ENCODE measurements at regions not wholly inside any gene's neighbourhood (a gene's known extent, or its start where the extent isn't known, plus 50 kb on each side); places are given as distances from the start of the nearest gene placed in this dataset.

- TF ChIP-seq, protein P1, sequence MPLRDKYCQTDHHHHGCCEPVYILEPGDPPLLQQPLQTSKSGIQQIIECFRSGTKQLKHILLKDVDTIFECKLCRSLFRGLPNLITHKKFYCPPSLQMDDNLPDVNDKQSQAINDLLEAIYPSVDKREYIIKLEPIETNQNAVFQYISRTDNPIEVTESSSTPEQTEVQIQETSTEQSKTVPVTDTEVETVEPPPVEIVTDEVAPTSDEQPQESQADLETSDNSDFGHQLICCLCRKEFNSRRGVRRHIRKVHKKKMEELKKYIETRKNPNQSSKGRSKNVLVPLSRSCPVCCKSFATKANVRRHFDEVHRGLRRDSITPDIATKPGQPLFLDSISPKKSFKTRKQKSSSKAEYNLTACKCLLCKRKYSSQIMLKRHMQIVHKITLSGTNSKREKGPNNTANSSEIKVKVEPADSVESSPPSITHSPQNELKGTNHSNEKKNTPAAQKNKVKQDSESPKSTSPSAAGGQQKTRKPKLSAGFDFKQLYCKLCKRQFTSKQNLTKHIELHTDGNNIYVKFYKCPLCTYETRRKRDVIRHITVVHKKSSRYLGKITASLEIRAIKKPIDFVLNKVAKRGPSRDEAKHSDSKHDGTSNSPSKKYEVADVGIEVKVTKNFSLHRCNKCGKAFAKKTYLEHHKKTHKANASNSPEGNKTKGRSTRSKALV (CRISPR knock-in tag; IDR thresholded peaks at IDR 0.05) = no peak
- no peak for TF ChIP-seq POLR2AphosphoS5 (IDR thresholded peaks at IDR 0.05; ENCODE audit: low read depth, low read length)
- no peak for TF ChIP-seq ZNF646 (CRISPR knock-in tag; IDR thresholded peaks at IDR 0.05)
These were observed 453.5 kb upstream of the SULF2 start (continued) for GRCh38 chr20:48238781-48239180.

GRCh38 chr20:48238326-48238725 is 453.0 kb upstream of the SULF2 start:
- Histone ChIP-seq H3K36me3 (replicated peaks in 1 of 2; ENCODE audit: control insufficient read depth in 1 of 2, insufficient read depth in 2 of 2, low read length in 2 of 2) (no peaks in the 10 kb centered on the region), H3K27me3 (ENCODE audit: control insufficient read depth in 1 of 2, insufficient read depth in 2 of 2, low read length in 2 of 2) (0 out of 5 replicates have a peak, but pooled peaks cover 0 to 7% of the 10 kb centered on the region in 2 experiments), H3K27ac (ENCODE audit: extremely low read length, insufficient read depth, low read length) (no peak overlapping the region), H3K9me3 (ENCODE audit: low read length) (no peaks in the 10 kb centered on the region), H3K9ac (ENCODE audit: insufficient read depth, low read depth, low read length) (no peak overlapping the region), H3K4me3 (replicated peaks in 1 of 3; ENCODE audit: insufficient read depth in 1 of 3, low read depth in 2 of 3, low read length in 3 of 3) (no peak overlapping the region), H3K4me1 (ENCODE audit: insufficient read depth, low read length) (no peaks in the 10 kb centered on the region), H3K4me2 (ENCODE audit: low read depth, low read length) (no peak overlapping the region), H2AFZ (ENCODE audit: low read length) (no peak overlapping the region), H3K79me2 (ENCODE audit: insufficient read depth, low read length) (no peaks in the 10 kb centered on the region), H4K20me1 (ENCODE audit: insufficient read depth, low read length) (no peaks in the 10 kb centered on the region)
- intact Hi-C loops (cut with micrococcal nuclease; ENCODE audit: unreplicated experiment) (no loop called here), in situ Hi-C loops (cut with HindIII; ENCODE audit: extremely low pct_ligation_motif_present, low pct_unique_long_range_greater_than_20kb) (no loop called here)
- no TSS peak for BruUV-seq (replicated peaks)
- ATAC-seq (no peak), FAIRE-seq (no peak), DNase-seq (ENCODE audit: low spot score) (no peak)
- CTCF ChIA-PET (ENCODE audit: low intra/inter-chr PET ratio, low total read pairs) = no interaction called here
- 13% methylated on average over 4 of the region's 4 CpGs for WGBS (ENCODE audit: low lambda C conversion rate)
- POLR2A ChIA-PET = no interaction called here
- TF ChIP-seq ZNF841 (CRISPR knock-in tag; IDR thresholded peaks at IDR 0.05; ENCODE audit: borderline replicate concordance) (no peak), SYNCRIP (IDR thresholded peaks at IDR 0.05; ENCODE audit: insufficient read depth, low read depth, low read length) (no peak), THAP9 (CRISPR knock-in tag; IDR thresholded peaks at IDR 0.05; ENCODE audit: borderline replicate concordance) (no peak), RELA (CRISPR knock-in tag; IDR thresholded peaks at IDR 0.05) (no peak), JUN (CRISPR knock-in tag; IDR thresholded peaks at IDR 0.05) (no peak), BRCA1 (CRISPR knock-in tag; IDR thresholded peaks at IDR 0.05) (no peak), ZNF335 (CRISPR knock-in tag; IDR thresholded peaks at IDR 0.05) (no peak), NFIC (IDR thresholded peaks at IDR 0.05; ENCODE audit: low read length) (no peak)
- TF ChIP-seq, protein P2, sequence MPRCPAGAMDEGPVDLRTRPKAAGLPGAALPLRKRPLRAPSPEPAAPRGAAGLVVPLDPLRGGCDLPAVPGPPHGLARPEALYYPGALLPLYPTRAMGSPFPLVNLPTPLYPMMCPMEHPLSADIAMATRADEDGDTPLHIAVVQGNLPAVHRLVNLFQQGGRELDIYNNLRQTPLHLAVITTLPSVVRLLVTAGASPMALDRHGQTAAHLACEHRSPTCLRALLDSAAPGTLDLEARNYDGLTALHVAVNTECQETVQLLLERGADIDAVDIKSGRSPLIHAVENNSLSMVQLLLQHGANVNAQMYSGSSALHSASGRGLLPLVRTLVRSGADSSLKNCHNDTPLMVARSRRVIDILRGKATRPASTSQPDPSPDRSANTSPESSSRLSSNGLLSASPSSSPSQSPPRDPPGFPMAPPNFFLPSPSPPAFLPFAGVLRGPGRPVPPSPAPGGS (CRISPR knock-in tag; IDR thresholded peaks at IDR 0.05) = no peak
